Brain microvascular endothelial cell (primary cell): ENCODE measurements at regions not wholly inside any gene's neighbourhood (a gene's known extent, or its start where the extent isn't known, plus 50 kb on each side); places are given as distances from the start of the nearest gene placed in this dataset.

Source experiments
- DNase-seq: peaks from one replicate; pipeline ENCODE4 v3.0.0-alpha.2; 2020
- H3K27ac ChIP-seq: fragments of 250-450 bp; sonication (Bioruptor Pico); 2 replicates; pipeline ENCODE4 v1.5.1; 2020; ENCODE audit warnings: mild to moderate bottlenecking, moderate library complexity
- H3K27me3 ChIP-seq: fragments of 250-450 bp; sonication (Bioruptor Pico); replicated peaks from 2 replicates; pipeline ENCODE4 v1.5.1; 2020; ENCODE audit warnings: mild to moderate bottlenecking
- H3K36me3 ChIP-seq: fragments of 250-450 bp; sonication (Bioruptor Pico); replicated peaks from 2 replicates; pipeline ENCODE4 v1.5.1; 2020; ENCODE audit warnings: mild to moderate bottlenecking
- H3K4me3 ChIP-seq: 2 replicates; pipeline ENCODE4 v1.5.1; 2011; ENCODE audit warnings: low read depth, mild to moderate bottlenecking, control low read depth, low read length, moderate library complexity
- in situ Hi-C: cut with HindIII; loops from 2 replicates; pipeline ENCODE4 v1.10.0; 2017; ENCODE audit warnings: low sequenced_read_pairs, low pct_ligation_motif_present
- TF ChIP-seq, protein P1 (sequence below): IDR thresholded peaks from 2 replicates; pipeline ENCODE4 v1.5.1; 2011; ENCODE audit warnings: low read depth, mild to moderate bottlenecking, moderate library complexity, low read length, control low read depth, inconsistent platforms; ENCODE audit errors: missing control alignments

DNA sequence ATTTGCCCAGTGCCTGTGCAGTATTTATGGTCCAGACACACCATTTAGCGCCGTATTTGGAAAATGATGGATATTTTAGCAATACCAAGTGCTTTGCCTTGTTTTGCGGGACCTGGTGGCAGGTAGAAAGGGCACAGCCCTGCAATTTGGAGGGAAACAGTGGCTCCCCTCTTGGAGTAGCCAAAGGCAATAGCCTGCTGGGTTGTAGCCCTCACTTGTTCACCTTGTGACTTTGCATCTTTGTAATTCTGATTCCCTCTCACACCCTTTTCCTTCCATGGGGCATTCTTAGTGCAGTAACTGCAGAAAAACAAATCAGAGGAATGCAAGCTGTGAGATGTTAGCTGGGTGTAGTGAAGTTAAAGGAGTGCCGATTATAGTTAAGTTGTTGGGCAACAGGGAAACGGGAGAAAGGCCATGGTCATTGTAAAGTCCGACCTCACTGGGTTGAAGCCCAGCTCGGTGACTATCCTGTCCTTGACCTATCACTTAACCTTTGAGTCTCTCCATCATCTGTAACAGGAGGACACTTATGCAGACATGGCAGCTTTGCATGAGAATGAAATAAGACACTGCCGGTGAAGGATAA, 131.0 kb upstream of the KLHL25 start:
- TF ChIP-seq, protein P1, sequence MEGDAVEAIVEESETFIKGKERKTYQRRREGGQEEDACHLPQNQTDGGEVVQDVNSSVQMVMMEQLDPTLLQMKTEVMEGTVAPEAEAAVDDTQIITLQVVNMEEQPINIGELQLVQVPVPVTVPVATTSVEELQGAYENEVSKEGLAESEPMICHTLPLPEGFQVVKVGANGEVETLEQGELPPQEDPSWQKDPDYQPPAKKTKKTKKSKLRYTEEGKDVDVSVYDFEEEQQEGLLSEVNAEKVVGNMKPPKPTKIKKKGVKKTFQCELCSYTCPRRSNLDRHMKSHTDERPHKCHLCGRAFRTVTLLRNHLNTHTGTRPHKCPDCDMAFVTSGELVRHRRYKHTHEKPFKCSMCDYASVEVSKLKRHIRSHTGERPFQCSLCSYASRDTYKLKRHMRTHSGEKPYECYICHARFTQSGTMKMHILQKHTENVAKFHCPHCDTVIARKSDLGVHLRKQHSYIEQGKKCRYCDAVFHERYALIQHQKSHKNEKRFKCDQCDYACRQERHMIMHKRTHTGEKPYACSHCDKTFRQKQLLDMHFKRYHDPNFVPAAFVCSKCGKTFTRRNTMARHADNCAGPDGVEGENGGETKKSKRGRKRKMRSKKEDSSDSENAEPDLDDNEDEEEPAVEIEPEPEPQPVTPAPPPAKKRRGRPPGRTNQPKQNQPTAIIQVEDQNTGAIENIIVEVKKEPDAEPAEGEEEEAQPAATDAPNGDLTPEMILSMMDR, result no peak
- in situ Hi-C loops, result no loop called here
- H3K27ac ChIP-seq, result no peak overlapping the region
- no peak for DNase-seq
- no peaks in the 10 kb centered on the region for H3K27me3 ChIP-seq
- no peaks in the 10 kb centered on the region for H3K36me3 ChIP-seq
- H3K4me3 ChIP-seq, result no peak overlapping the region

DNA sequence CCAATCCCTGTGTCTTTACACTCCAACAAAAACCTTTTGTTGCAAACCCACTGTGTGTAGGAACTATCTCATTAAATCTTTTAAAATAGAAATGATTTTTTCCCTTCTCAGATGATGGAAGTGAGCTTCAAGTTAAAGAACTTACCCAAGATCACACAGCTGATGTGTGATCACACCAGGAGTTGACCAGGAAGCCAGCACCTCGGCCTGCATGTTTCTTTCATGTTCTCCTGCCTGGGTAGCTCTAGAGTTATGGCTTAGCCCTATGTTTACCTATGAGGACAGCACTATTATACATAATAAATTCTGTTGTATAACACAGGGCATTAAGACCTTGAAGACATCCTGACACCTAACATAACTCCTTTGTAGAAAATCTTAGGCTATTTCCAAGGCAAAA, 132.1 kb upstream of the KLHL25 start:
- DNase-seq, result no peak
- TF ChIP-seq, protein P1, result no peak
- no peaks in the 10 kb centered on the region for H3K27me3 ChIP-seq
- in situ Hi-C loops, result no loop called here
- H3K4me3 ChIP-seq, result no peak overlapping the region
- H3K36me3 ChIP-seq, result no peaks in the 10 kb centered on the region
- H3K27ac ChIP-seq, result no peak overlapping the region

DNA sequence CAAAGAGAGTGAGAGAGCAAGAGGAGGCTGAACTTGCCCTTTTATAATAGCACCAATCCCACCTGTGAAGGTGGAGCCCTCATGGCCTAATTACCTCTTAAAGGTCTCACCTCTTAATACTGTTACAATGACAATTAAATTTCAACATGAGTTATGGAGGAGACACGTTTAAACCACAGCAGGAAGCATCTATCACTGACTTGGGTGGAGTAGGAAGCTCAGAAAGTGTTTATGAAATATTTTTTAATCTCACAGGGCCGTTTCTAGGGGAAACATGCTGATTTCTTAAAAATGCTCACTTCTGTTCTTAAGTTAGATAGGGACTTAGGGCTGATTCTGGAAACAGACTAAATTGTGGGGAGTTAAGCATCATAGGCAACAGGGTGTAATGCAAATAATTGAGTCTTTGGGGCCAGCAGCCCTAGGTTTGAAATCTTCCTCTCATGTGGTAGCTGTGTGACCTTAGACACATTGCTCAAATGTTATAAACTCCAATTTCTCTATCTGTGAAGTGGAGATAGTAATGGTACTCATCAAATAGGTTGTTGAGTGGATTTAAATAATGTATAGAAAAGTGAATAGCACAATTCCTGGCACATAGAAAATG, 133.3 kb upstream of the KLHL25 start:
- H3K36me3 ChIP-seq, result no peaks in the 10 kb centered on the region
- in situ Hi-C loops, result no loop called here
- TF ChIP-seq, protein P1, result no peak
- no peaks in the 10 kb centered on the region for H3K27me3 ChIP-seq
- no peak for DNase-seq
- no peak overlapping the region for H3K4me3 ChIP-seq
- H3K27ac ChIP-seq, result no peak overlapping the region

DNA sequence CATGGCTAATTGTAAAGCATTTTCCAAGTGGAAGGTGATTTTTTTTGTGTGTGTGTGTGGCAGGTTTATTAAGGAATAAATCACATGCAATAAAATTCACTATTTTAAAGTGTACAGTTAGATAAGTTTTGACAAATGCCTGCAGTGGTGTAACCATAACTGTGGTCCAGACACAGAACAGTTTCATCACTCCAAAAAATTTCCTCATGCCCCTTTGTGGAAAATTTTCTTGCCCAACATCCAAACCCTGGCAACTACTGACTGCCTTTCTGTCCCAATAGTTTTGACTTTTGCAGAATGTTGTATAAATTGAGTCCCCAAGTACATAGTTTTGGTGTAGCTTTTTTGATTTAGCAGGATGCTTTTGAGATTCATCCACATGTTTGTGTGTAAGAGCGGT, 135.1 kb upstream of the KLHL25 start:
- H3K36me3 ChIP-seq, result no peaks in the 10 kb centered on the region
- H3K4me3 ChIP-seq, result no peak overlapping the region
- DNase-seq, result no peak
- TF ChIP-seq, protein P1, result no peak
- H3K27me3 ChIP-seq, result no peaks in the 10 kb centered on the region
- no peak overlapping the region for H3K27ac ChIP-seq
- in situ Hi-C loops, result no loop called here

DNA sequence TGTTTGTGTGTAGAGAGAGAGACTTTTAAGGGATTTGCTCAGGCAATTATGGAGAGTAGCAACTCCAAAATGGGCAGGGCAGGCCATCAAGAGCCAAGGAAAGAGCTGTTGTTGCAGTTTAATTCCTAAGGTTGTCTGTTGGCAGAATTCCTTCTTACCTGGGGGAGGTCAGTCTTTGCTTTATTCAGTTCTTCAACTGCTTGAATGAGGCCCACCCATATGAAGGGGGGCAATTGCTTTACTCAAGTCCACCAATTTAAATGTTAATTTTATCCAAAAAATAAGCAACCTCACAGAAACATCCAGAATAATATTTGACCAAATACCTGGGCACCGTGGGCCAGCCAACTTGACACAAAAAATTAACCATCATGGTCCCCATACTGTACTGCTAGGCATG, 137.7 kb upstream of the KLHL25 start:
- in situ Hi-C loops, result no loop called here
- DNase-seq, result no peak
- Histone ChIP-seq H3K4me3 (no peak overlapping the region), H3K36me3 (no peaks in the 10 kb centered on the region), H3K27me3 (no peaks in the 10 kb centered on the region), H3K27ac (no peak overlapping the region)
- TF ChIP-seq, protein P1, result no peak

DNA sequence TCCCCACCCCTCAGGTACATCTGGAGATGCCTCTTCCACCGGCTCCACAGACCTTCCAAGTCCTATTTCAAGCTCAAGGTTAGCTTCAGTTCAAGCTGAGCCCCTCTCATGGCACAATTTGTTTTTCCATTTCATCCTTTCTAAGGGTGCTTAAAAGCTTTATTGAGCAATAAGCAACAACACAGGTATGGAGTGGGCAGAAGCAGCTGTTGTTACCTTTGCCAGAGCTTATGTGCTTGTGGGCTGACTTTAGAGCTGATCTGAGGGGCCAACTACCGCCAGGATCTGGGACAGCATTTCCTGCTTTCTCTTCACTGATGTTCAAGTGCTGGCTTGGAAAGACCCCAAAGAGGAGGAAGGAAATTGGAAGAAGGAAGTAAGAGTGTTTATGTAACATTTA, 140.0 kb upstream of the KLHL25 start:
- in situ Hi-C loops, result no loop called here
- no peak for DNase-seq
- TF ChIP-seq, protein P1, result no peak
- H3K27ac ChIP-seq, result no peak overlapping the region
- no peaks in the 10 kb centered on the region for H3K27me3 ChIP-seq
- no peak overlapping the region for H3K4me3 ChIP-seq
- H3K36me3 ChIP-seq, result no peaks in the 10 kb centered on the region
